IMR-90 (cell line): ENCODE measurements at regions not wholly inside any gene's neighbourhood (a gene's known extent, or its start where the extent isn't known, plus 50 kb on each side); places are given as distances from the start of the nearest gene placed in this dataset.

ENCODE experiments used
- ATAC-seq: fragments of 200-7000 bp; cut with Tn5 transposase; 2 replicates; pipeline ENCODE4 v1.9.1; 2020; ENCODE audit warnings: low read depth, mild to moderate bottlenecking, moderate library complexity
- BruUV-seq: library from RNA; stranded (reverse); fragments of 400-500 nt; replicated peaks from 2 replicates; lab custom pipeline; 2021; lab: Mats Ljungman, UMichigan
- CTCF ChIA-PET: fragments of 300-600 bp; formaldehyde crosslinking; extraction: SDS; loops from one replicate; lab custom pipeline; 2021; ENCODE audit warnings: antibody characterized with exemption; lab: Yijun Ruan, JAX
- POLR2A ChIA-PET: fragments of 300-600 bp; sonication (Branson Sonifier 250); formaldehyde crosslinking; loops from one replicate; lab custom pipeline; 2022; ENCODE audit warnings: antibody characterized with exemption; ENCODE audit not compliant: unreplicated experiment; lab: Charles Lee
- DNase-seq: peaks from one replicate; pipeline ENCODE4 v3.0.0; 2013
- H2AFZ ChIP-seq: replicated peaks from 2 replicates; pipeline ENCODE3; 2013; ENCODE audit warnings: low read length, mild to moderate bottlenecking; ENCODE audit not compliant: poor library complexity
- H2AK5ac ChIP-seq: 2 replicates; pipeline ENCODE4 v1.6.1; 2013; ENCODE audit warnings: low read depth, low read length, inconsistent platforms
- H2AK9ac ChIP-seq: replicated peaks from 2 replicates; pipeline ENCODE3; 2013; ENCODE audit warnings: mild to moderate bottlenecking, low read depth, low read length, moderate library complexity; ENCODE audit not compliant: poor library complexity
- H2BK120ac ChIP-seq: 2 replicates; pipeline ENCODE4 v1.6.1; 2013; ENCODE audit warnings: low read depth, low read length, inconsistent platforms
- H2BK15ac ChIP-seq: 3 replicates; pipeline ENCODE4 v1.6.1; 2013; ENCODE audit warnings: low read depth, low read length, inconsistent platforms
- H2BK20ac ChIP-seq: 2 replicates; pipeline ENCODE4 v1.6.1; 2013; ENCODE audit warnings: low read depth, mild to moderate bottlenecking, inconsistent platforms, low read length, moderate library complexity
- H2BK5ac ChIP-seq: 2 replicates; pipeline ENCODE4 v1.6.1; 2013; ENCODE audit warnings: mild to moderate bottlenecking, low read depth, low read length, inconsistent platforms; ENCODE audit not compliant: poor library complexity, severe bottlenecking
- H3K14ac ChIP-seq: replicated peaks from 2 replicates; pipeline ENCODE4 v1.6.1; 2013; ENCODE audit warnings: low read depth, low read length, inconsistent platforms
- H3K18ac ChIP-seq: 2 replicates; pipeline ENCODE4 v1.6.1; 2013; ENCODE audit warnings: low read depth, low read length, control low read depth
- H3K23ac ChIP-seq: 2 replicates; pipeline ENCODE4 v1.6.1; 2013; ENCODE audit warnings: low read depth, low read length, inconsistent platforms
- H3K27ac ChIP-seq: 2 replicates; pipeline ENCODE4 v1.5.1; 2013; ENCODE audit warnings: mild to moderate bottlenecking, control low read depth, low read length; ENCODE audit not compliant: insufficient read depth
- H3K27me3 ChIP-seq: 2 replicates; pipeline ENCODE4 v1.6.1; 2013; ENCODE audit warnings: low read length; ENCODE audit not compliant: control insufficient read depth, insufficient read depth
- H3K36me3 ChIP-seq: 2 replicates; pipeline ENCODE4 v1.6.1; 2013; ENCODE audit warnings: low read length, mixed read lengths; ENCODE audit not compliant: control insufficient read depth, insufficient read depth
- H3K4ac ChIP-seq: 2 replicates; pipeline ENCODE4 v1.6.1; 2013; ENCODE audit warnings: low read depth, low read length, inconsistent platforms
- H3K4me1 ChIP-seq: 2 replicates; pipeline ENCODE4 v1.6.1; 2013; ENCODE audit warnings: low read length, mixed read lengths; ENCODE audit not compliant: control insufficient read depth, insufficient read depth
- H3K4me2 ChIP-seq: 2 replicates; pipeline ENCODE4 v1.6.1; 2013; ENCODE audit warnings: low read depth, mild to moderate bottlenecking, control low read depth, low read length, moderate library complexity
- H3K4me3 ChIP-seq: 2 replicates; pipeline ENCODE4 v1.5.1; 2013; ENCODE audit warnings: low read depth, mild to moderate bottlenecking, control low read depth, low read length, moderate library complexity; ENCODE audit not compliant: insufficient read depth
- H3K56ac ChIP-seq: 2 replicates; pipeline ENCODE4 v1.6.1; 2013; ENCODE audit warnings: low read length, inconsistent platforms; ENCODE audit not compliant: insufficient read depth; ENCODE audit errors: extremely low read depth
- H3K79me1 ChIP-seq, 2 experiments: 2 replicates each; pipeline ENCODE4 v1.6.1; 2013; ENCODE audit warnings: low read length in 2 of 2, inconsistent platforms in 1 of 2, low read depth in 1 of 2
- H3K9ac ChIP-seq: 2 replicates; pipeline ENCODE4 v1.6.1; 2013; ENCODE audit warnings: low read depth, low read length, control low read depth
- H3K9me1 ChIP-seq: 2 replicates; pipeline ENCODE4 v1.6.1; 2013; ENCODE audit warnings: low read length, inconsistent platforms; ENCODE audit not compliant: insufficient read depth
- H3K9me3 ChIP-seq: 2 replicates; pipeline ENCODE4 v1.6.1; 2013; ENCODE audit warnings: low read length; ENCODE audit not compliant: control insufficient read depth, insufficient read depth
- H4K20me1 ChIP-seq: 2 replicates; pipeline ENCODE4 v1.6.1; 2013; ENCODE audit warnings: low read length, inconsistent platforms; ENCODE audit not compliant: insufficient read depth
- H4K5ac ChIP-seq: 2 replicates; pipeline ENCODE4 v1.6.1; 2013; ENCODE audit warnings: mild to moderate bottlenecking, low read depth, low read length, control low read depth
- H4K8ac ChIP-seq, 2 experiments: 2 replicates each; pipeline ENCODE4 v1.6.1; 2013; ENCODE audit warnings: low read depth in 2 of 2, low read length in 2 of 2, control low read depth in 1 of 2, inconsistent platforms in 1 of 2
- H4K91ac ChIP-seq: 2 replicates; pipeline ENCODE4 v1.6.1; 2013; ENCODE audit warnings: low read depth, low read length, inconsistent platforms; ENCODE audit not compliant: insufficient read depth
- BHLHE40 ChIP-seq: fragments of 150-350 bp; IDR thresholded peaks from 2 replicates; pipeline ENCODE4 v1.6.1; 2016; ENCODE audit warnings: mild to moderate bottlenecking, low read depth, low read length
- CEBPB ChIP-seq: IDR thresholded peaks from 2 replicates; pipeline ENCODE4 v1.6.1; 2012; ENCODE audit warnings: low read depth, low read length, improper control_type of control experiment
- CHD1 ChIP-seq: IDR thresholded peaks from 2 replicates; pipeline ENCODE4 v1.6.1; 2012; ENCODE audit warnings: low read depth, low read length, improper control_type of control experiment
- CTCF ChIP-seq: conservative IDR thresholded peaks from 2 replicates; pipeline ENCODE4 v1.5.1; 2012; ENCODE audit warnings: mild to moderate bottlenecking, low read depth, low read length, improper control_type of control experiment
- ELK1 ChIP-seq: fragments of 150-350 bp; IDR thresholded peaks from 2 replicates; pipeline ENCODE4 v1.6.1; 2016; ENCODE audit warnings: low read depth, mild to moderate bottlenecking, low read length, moderate library complexity, borderline replicate concordance
- FOS ChIP-seq: fragments of 150-350 bp; IDR thresholded peaks from 2 replicates; pipeline ENCODE4 v1.6.1; 2016; ENCODE audit warnings: low read depth, low read length
- MAFK ChIP-seq: IDR thresholded peaks from 2 replicates; pipeline ENCODE4 v1.6.1; 2012; ENCODE audit warnings: low read depth, low read length, improper control_type of control experiment
- MAZ ChIP-seq: IDR thresholded peaks from 2 replicates; pipeline ENCODE4 v1.6.1; 2012; ENCODE audit warnings: low read depth, mild to moderate bottlenecking, low read length, improper control_type of control experiment, moderate library complexity, borderline replicate concordance
- MXI1 ChIP-seq: IDR thresholded peaks from 2 replicates; pipeline ENCODE4 v1.6.1; 2012; ENCODE audit warnings: low read depth, mild to moderate bottlenecking, low read length, moderate library complexity, borderline replicate concordance
- NFE2L2 ChIP-seq: fragments of 150-350 bp; IDR thresholded peaks from 2 replicates; pipeline ENCODE4 v1.6.1; 2016; ENCODE audit warnings: low read depth, mild to moderate bottlenecking, low read length
- POLR2A ChIP-seq: IDR thresholded peaks from 2 replicates; pipeline ENCODE4 v1.6.1; 2012; ENCODE audit warnings: mild to moderate bottlenecking, low read depth, low read length
- RAD21 ChIP-seq: IDR thresholded peaks from 2 replicates; pipeline ENCODE4 v1.6.1; 2012; ENCODE audit warnings: low read length, improper control_type of control experiment
- RCOR1 ChIP-seq: IDR thresholded peaks from 2 replicates; pipeline ENCODE4 v1.6.1; 2012; ENCODE audit warnings: mild to moderate bottlenecking, low read length, improper control_type of control experiment; ENCODE audit not compliant: insufficient replicate concordance
- RFX5 ChIP-seq: IDR thresholded peaks from 2 replicates; pipeline ENCODE4 v1.8.0; 2012; ENCODE audit warnings: low read depth, mild to moderate bottlenecking, low read length, moderate library complexity
- SMC3 ChIP-seq: fragments of 150-350 bp; IDR thresholded peaks from 2 replicates; pipeline ENCODE4 v1.6.1; 2016; ENCODE audit warnings: low read depth, mild to moderate bottlenecking, antibody characterized with exemption, low read length, moderate library complexity
- USF2 ChIP-seq: fragments of 150-350 bp; IDR thresholded peaks from 2 replicates; pipeline ENCODE4 v1.6.1; 2017; ENCODE audit warnings: mild to moderate bottlenecking, antibody characterized with exemption, low read length, low read depth
- WGBS, 2 experiments: methylation state at CpG; one replicate each; pipeline versions ENCODE4 v1.1.5 to v1.1.7; 2013; ENCODE audit warnings: missing lambda C conversion rate in 2 of 2; ENCODE audit not compliant: insufficient read length in 1 of 2; ENCODE audit errors: extremely low coverage in 2 of 2; 5-methylcytosine and 5-hydroxymethylcytosine counted together
- dilution Hi-C: fragments of 300-500 bp; cut with HindIII; formaldehyde crosslinking; loops from one replicate; pipeline ENCODE4 v1.14.3; 2018; ENCODE audit warnings: low sequenced_read_pairs; ENCODE audit not compliant: unreplicated experiment
- in situ Hi-C: fragments of 300-500 bp; cut with MboI; formaldehyde crosslinking; loops from 3 replicates; pipeline ENCODE4 v1.14.3; 2019; ENCODE audit warnings: low sequenced_read_pairs, inconsistent platforms, mixed read lengths
- intact Hi-C: fragments of 100-400 bp; cut with micrococcal nuclease; formaldehyde crosslinking; loops from 2 replicates; pipeline ENCODE4 v1.10.0; 2022

GRCh38 chr1:30343562-30343961, 379.8 kb downstream of the MATN1 start:
- TF ChIP-seq MAZ (no peak), FOS (no peak), NFE2L2 (no peak), SMC3 (no peak), RCOR1 (no peak), ELK1 (no peak), USF2 (no peak), MXI1 (no peak), MAFK (no peak), POLR2A (no peak), CTCF (no peak), CHD1 (no peak), BHLHE40 (no peak), CEBPB (no peak), RFX5 (no peak), RAD21 (no peak)
- DNase-seq (no peak), ATAC-seq (no peak)
- ChIA-PET POLR2A (no interaction called here), CTCF (no interaction called here)
- Histone ChIP-seq H4K8ac (no peak overlapping the region), H3K9me1 (no peaks in the 10 kb centered on the region), H4K5ac (no peak overlapping the region), H3K79me1 (no peaks in the 10 kb centered on the region), H3K36me3 (no peaks in the 10 kb centered on the region), H2BK5ac (no peak overlapping the region), H3K27ac (no peak overlapping the region), H3K9ac (no peak overlapping the region), H3K18ac (no peak overlapping the region), H3K4ac (no peak overlapping the region), H2AK9ac (no peak overlapping the region), H3K56ac (no peak overlapping the region), H3K9me3 (no peaks in the 10 kb centered on the region), H2AK5ac (no peak overlapping the region), H2BK15ac (no peak overlapping the region), H4K91ac (no peak overlapping the region), H3K4me2 (no peak overlapping the region), H3K27me3 (no peaks in the 10 kb centered on the region), H2BK20ac (no peak overlapping the region), H4K20me1 (no peaks in the 10 kb centered on the region), H3K4me3 (no peak overlapping the region), H2BK120ac (no peak overlapping the region), H3K23ac (no peak overlapping the region), H3K14ac (no peak overlapping the region), H2AFZ (no peak overlapping the region), H3K4me1 (no peaks in the 10 kb centered on the region)
- intact Hi-C loops (no loop called here), dilution Hi-C loops (no loop called here), in situ Hi-C loops (no loop called here)
- no CpG with 5 or more reads among the region's 3 CpGs for WGBS, 2 experiments
- no TSS peak for BruUV-seq
